PFSK-1 (cell line): ENCODE measurements at regions not wholly inside any gene's neighbourhood (a gene's known extent, or its start where the extent isn't known, plus 50 kb on each side); places are given as distances from the start of the nearest gene placed in this dataset.

ENCODE experiments used
- FOXP2 ChIP-seq: optimal IDR thresholded peaks from 2 replicates; pipeline ENCODE3; 2011; ENCODE audit warnings: borderline replicate concordance, control low read depth, inconsistent platforms; ENCODE audit not compliant: insufficient read depth; ENCODE audit errors: extremely low read length, extremely low read depth
- POLR2AphosphoS5 ChIP-seq: IDR thresholded peaks from 2 replicates; pipeline ENCODE4 v1.6.1; 2012; ENCODE audit warnings: low read depth, mild to moderate bottlenecking, control low read depth, low read length, moderate library complexity
- SIN3A ChIP-seq: IDR thresholded peaks from 2 replicates; pipeline ENCODE4 v1.6.1; 2012; ENCODE audit warnings: mild to moderate bottlenecking, low read length, moderate library complexity, borderline replicate concordance; ENCODE audit not compliant: insufficient read depth
- TAF1 ChIP-seq: IDR thresholded peaks from 2 replicates; pipeline ENCODE4 v1.6.1; 2012; ENCODE audit warnings: low read length, control low read depth, borderline replicate concordance; ENCODE audit not compliant: insufficient read depth
- TF ChIP-seq, protein P1 (sequence below), 2 experiments: IDR thresholded peaks; 2 replicates each; pipeline versions ENCODE4 v1.6.1 to v1.8.0; 2011 to 2012; ENCODE audit warnings: low read depth in 2 of 2, low read length in 2 of 2, control low read depth in 1 of 2, inconsistent platforms in 1 of 2, mild to moderate bottlenecking in 1 of 2, moderate library complexity in 1 of 2; ENCODE audit not compliant: insufficient read depth in 1 of 2

DNA sequence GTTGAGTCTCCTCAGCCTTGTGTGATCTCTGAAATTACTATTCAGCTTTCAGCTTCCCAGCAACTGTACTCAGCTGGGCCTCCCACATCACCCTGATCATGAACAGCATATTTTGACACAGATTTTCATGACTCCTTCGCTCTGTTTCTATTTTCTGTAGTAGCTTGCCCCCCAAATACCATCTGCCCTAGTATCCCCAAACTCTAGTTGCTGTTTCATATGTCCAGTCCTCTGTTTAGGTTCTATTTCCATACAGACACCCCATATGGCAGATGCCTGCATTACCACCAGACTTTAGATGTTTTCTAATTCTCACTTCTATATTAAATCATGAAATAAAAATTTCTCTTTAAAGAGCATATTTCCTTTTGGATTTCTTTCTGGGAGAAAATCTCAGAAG is 217.2 kb upstream of the ARPP21 start:
- TF ChIP-seq TAF1 (no peak), POLR2AphosphoS5 (no peak), FOXP2 (no peak), SIN3A (no peak)
- TF ChIP-seq, protein P1, sequence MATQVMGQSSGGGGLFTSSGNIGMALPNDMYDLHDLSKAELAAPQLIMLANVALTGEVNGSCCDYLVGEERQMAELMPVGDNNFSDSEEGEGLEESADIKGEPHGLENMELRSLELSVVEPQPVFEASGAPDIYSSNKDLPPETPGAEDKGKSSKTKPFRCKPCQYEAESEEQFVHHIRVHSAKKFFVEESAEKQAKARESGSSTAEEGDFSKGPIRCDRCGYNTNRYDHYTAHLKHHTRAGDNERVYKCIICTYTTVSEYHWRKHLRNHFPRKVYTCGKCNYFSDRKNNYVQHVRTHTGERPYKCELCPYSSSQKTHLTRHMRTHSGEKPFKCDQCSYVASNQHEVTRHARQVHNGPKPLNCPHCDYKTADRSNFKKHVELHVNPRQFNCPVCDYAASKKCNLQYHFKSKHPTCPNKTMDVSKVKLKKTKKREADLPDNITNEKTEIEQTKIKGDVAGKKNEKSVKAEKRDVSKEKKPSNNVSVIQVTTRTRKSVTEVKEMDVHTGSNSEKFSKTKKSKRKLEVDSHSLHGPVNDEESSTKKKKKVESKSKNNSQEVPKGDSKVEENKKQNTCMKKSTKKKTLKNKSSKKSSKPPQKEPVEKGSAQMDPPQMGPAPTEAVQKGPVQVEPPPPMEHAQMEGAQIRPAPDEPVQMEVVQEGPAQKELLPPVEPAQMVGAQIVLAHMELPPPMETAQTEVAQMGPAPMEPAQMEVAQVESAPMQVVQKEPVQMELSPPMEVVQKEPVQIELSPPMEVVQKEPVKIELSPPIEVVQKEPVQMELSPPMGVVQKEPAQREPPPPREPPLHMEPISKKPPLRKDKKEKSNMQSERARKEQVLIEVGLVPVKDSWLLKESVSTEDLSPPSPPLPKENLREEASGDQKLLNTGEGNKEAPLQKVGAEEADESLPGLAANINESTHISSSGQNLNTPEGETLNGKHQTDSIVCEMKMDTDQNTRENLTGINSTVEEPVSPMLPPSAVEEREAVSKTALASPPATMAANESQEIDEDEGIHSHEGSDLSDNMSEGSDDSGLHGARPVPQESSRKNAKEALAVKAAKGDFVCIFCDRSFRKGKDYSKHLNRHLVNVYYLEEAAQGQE (IDR thresholded peaks at IDR 0.05; ENCODE audit: insufficient read depth in 1 of 2, low read depth in 2 of 2, low read length in 2 of 2) = no peak

DNA sequence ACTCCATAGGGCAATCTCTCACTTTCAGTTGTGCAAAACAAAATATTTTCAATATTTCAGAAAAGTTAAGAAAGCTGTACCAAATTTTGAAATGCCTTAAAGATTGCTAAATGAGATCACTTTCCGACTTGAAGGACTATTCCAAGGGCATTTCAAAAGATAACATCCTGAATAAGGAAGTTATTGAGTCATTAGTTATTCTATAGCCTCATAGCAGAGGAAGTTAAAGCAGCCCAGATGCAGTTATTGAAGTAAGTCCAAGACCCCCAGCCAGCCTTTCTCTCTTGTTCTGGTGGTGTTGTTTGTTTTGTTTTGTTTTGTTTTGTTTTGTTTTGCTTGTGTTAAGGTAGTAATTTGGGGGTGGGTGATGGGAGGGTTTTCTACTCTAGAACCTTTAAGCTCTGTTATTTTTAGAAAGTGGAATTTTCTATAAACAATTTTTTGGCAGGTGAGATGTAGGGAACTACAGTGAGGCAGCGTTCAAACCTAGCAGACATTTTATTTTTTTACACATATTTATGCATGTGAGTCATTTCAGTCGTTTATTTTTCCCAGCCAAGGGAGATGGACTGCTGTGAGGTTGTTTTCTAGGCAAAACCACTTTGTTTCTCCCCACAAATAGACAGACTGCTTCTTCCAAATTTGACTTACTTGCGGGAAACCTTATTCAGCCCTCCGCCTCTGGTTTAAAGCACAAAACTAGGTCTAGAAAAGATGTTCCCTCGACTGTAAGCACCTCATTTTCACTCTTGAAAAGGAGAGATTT is 216.3 kb upstream of the ARPP21 start:
- no peak for TF ChIP-seq POLR2AphosphoS5
- TF ChIP-seq FOXP2 = no peak

DNA sequence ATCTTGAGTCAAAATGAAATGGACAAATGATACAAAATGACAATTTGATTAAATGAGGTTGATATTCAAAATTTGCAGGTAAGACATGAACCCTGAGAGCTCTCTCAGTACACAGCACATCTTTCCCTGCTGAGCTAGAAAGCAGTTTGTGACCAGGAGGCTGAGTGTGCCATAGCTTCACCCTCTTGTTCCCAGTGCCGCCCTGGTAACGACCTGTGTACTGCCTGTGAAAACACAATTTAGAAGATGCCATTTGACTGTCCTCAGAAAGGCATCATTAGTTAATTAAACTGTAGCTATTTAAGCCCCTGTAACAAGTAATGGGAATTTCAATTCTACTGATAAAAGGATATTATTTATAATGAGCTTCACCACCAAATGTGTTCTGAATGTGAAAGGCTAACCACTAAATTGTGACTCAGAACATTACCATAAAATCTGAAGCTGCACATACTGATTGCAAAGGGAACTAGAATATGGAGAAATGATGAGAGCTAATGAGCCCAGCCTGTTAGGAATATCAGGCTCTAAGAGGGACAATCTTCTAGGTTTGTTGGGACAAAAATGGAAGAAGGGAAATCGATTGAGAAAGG is 212.9 kb upstream of the ARPP21 start:
- TF ChIP-seq SIN3A = no peak
- no peak for TF ChIP-seq TAF1
- no peak for TF ChIP-seq FOXP2
- TF ChIP-seq, protein P1 (IDR thresholded peaks at IDR 0.05; ENCODE audit: insufficient read depth in 1 of 2, low read depth in 2 of 2, low read length in 2 of 2) = no peak
- TF ChIP-seq POLR2AphosphoS5 = no peak

DNA sequence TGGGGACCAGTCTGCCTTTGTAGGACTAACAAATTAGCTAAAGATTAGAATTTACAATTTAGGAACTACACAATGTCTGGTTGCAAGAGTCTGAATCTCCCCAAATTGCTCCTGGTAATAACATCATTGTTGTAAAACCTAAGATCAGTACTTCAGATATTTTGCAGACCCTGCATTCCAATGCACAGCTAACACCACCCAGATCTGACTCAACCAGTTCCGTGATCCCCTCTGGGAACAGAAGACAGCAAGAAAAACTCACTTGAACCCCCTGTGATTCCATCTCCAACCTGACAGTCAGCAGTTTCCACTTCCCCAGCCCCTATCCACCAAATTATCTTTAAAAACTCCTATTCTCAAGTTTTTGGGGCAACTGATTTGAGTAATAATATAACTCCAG is 201.9 kb upstream of the ARPP21 start:
- TF ChIP-seq TAF1 = no peak

DNA sequence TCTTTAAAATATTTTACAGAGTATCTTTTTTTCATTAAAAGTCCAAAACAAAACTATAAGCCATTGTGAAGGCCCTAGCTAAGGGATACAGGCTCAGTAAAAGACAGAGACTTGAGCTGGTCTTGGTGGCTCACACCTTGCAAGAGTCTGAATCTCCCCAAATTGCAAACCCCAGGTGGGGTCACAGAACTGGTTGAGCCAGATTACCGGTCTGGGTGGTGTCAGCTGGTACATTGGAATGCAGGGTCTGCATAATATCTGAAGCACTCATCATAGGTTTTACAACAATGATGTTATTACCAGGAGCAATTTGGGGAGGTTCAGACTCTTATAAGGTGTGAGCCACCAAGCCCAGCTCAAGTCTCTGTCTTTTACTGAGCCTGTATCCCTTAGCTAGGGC is 201.2 kb upstream of the ARPP21 start:
- TF ChIP-seq TAF1 (no peak), FOXP2 (no peak), POLR2AphosphoS5 (no peak), SIN3A (no peak)
- TF ChIP-seq, protein P1 (IDR thresholded peaks at IDR 0.05; ENCODE audit: insufficient read depth in 1 of 2, low read depth in 2 of 2, low read length in 2 of 2) = no peak

DNA sequence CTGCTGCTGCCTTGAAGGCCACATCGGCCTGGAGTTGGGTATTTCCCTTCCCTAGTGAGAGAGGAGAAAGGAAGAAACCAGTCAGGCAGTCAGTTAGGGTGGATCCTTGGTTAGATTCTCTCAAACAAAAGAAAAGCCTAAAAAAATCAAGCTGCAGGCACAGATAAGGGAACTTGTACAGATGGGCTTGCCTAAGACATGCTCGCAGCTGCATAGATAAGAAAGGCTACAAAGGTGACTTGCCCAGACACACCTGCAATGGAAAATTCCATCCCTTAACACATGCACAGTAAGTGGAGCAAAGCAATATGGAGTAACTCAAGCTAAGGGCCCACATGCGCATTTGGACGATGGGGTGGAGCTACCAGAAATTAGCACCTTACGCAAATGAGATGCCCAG is 199.7 kb upstream of the ARPP21 start:
- no peak for TF ChIP-seq FOXP2
- TF ChIP-seq SIN3A = no peak
- TF ChIP-seq TAF1 = no peak
- no peak for TF ChIP-seq POLR2AphosphoS5
- TF ChIP-seq, protein P1 (IDR thresholded peaks at IDR 0.05; ENCODE audit: insufficient read depth in 1 of 2, low read depth in 2 of 2, low read length in 2 of 2) = no peak
